ENCODE measurements at regions not wholly inside any gene's neighbourhood (a gene's known extent, or its start where the extent isn't known, plus 50 kb on each side); places are given as distances from the start of the nearest gene placed in this dataset.
A peak's percentile ranks its signal among the peaks of the same experiment; 100 is the strongest.

DNA sequence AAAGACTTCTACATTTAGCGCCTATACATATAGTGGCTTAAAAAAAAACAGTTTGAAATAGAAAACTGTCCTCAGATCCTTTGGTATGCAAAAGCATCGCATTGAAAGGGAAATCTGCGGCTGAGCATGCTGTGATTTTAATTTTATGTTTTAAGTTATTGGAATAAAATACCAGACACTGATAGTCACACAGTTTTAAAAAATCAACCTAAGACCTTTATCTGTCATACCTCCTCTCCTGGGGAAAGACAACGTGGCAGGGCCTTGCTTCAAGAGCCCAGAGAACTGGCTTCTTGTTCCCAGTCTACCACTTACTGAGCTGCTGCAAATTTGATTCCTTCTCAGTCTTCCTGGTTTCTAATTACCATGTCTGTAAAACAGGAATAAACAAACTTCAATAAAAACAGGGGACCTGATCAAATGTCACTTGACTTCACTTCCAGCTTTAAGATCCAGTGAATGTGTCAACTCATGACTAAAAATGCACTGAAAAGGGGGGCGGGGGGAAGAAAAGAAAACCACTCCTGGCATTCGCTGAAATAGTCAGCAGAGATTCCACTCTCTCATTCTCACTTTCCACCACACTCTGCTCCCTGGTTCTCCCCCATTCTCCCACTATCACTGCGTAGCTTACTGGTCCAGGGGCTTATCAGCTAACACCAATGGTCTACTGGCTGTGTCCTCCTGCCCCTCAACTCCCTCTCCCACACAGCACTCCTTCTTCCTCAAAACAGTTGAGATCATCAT, 494.7 kb upstream of the MARCKS start:
- Histone ChIP-seq H3K27me3 (ENCODE audit: control insufficient read depth in 1 of 2, insufficient read depth in 1 of 2, low read length in 2 of 2) (no peaks in the 10 kb centered on the region), H3K9ac (ENCODE audit: low read length) (peak overlapping the region; percentile 11), H2AFZ (ENCODE audit: low read depth, low read length) (peak overlapping the region; percentile 30), H3K79me1 (replicated peaks; ENCODE audit: low read length, poor library complexity, severe bottlenecking) (no peaks in the 10 kb centered on the region), H3K4me2 (ENCODE audit: low read length, poor library complexity, severe bottlenecking) (no peak overlapping the region), H3K4ac (ENCODE audit: low read depth in 1 of 2, low read length in 2 of 2) (no peak overlapping the region), H3K27ac (ENCODE audit: low read length, poor library complexity, severe bottlenecking) (peak overlapping the region; percentile 46), H3K23ac (ENCODE audit: low read length in 2 of 2) (no peak overlapping the region), H2AK5ac (ENCODE audit: low read length, severe bottlenecking) (peak overlapping the region; percentile 73), H2BK15ac (ENCODE audit: low read depth, poor library complexity, severe bottlenecking) (no peak overlapping the region), H3K4me3 (ENCODE audit: insufficient read depth in 1 of 2, low read depth in 1 of 2, low read length in 2 of 2) (no peak overlapping the region), H3K14ac (ENCODE audit: low read length in 2 of 2) (no peak overlapping the region), H2BK120ac (ENCODE audit: low read depth, low read length) (peak overlapping the region; percentile 52), H3K9me3 (ENCODE audit: control insufficient read depth, low read length) (no peaks in the 10 kb centered on the region), H3K4me1 (ENCODE audit: control insufficient read depth, insufficient read depth, low read depth, low read length) (peaks cover 6% of the 10 kb centered on the region), H4K8ac (ENCODE audit: low read length) (peak overlapping the region; percentile 95), H2BK12ac (ENCODE audit: low read length in 2 of 2) (peak overlapping the region; percentile 50 to 83), H3K18ac (ENCODE audit: low read depth in 1 of 2, low read length in 2 of 2) (peak overlapping the region; percentile 52 to 84), H3K36me3 (ENCODE audit: control insufficient read depth in 1 of 2, insufficient read depth in 2 of 2, low read depth in 1 of 2, low read length in 2 of 2) (no peaks in the 10 kb centered on the region), H4K91ac (ENCODE audit: low read length) (peak overlapping the region; percentile 85), H2BK5ac (ENCODE audit: low read depth, low read length, poor library complexity, severe bottlenecking) (no peak overlapping the region)
- 41% methylated on average over 4 of the region's 7 CpGs for WGBS
- no peak for DNase-seq

DNA sequence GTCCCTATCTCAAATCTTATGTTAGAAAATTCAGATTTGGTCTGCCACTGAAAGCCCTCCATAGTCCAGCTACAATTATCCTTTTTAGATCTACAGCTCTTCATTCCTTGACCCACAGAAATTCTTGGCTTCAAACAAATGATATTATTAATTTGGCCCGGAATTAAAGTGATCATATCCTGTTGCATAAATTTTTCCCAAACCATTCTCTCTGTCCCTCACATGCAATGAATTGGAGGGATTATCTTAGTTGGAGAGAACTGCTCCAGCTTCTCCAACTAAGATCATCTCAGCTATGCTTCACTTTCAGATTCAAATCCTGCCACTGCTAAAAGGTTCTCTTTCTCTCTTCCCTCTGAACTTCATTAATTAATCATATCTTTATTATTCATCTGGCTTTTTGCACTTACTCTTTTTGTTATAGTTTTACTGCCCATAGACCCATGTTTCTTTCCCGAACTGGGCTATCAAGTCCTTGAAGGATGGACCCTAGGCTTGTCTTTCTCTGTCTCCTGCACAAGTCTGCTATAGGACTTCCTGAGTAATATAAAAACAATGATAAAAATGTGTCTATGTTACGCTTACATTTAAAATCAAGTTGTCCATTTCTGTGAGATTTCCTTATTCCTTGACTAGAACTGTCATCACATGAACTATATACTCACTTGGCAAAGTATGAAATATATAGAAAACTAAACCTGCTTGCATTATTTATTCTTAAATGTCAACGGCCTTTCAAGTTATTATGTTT, 493.9 kb upstream of the MARCKS start:
- H3K79me1 ChIP-seq (replicated peaks; ENCODE audit: low read length, poor library complexity, severe bottlenecking), result no peaks in the 10 kb centered on the region
- H4K8ac ChIP-seq (ENCODE audit: low read length), result no peak overlapping the region
- peak overlapping the region; percentile 52 for H2BK120ac ChIP-seq (ENCODE audit: low read depth, low read length)
- H2BK12ac ChIP-seq (ENCODE audit: low read length in 2 of 2), result peak overlapping the region; percentile 50 to 83
- H4K91ac ChIP-seq (ENCODE audit: low read length), result no peak overlapping the region
- peak overlapping the region; percentile 12 for H3K9ac ChIP-seq (ENCODE audit: low read length)
- no peak overlapping the region for H3K14ac ChIP-seq (ENCODE audit: low read length in 2 of 2)
- H3K23ac ChIP-seq (ENCODE audit: low read length in 2 of 2), result no peak overlapping the region
- no peak overlapping the region for H2AFZ ChIP-seq (ENCODE audit: low read depth, low read length)
- no peak overlapping the region for H3K4me2 ChIP-seq (ENCODE audit: low read length, poor library complexity, severe bottlenecking)
- no peak overlapping the region for H3K4me3 ChIP-seq (ENCODE audit: insufficient read depth in 1 of 2, low read depth in 1 of 2, low read length in 2 of 2)
- H2BK5ac ChIP-seq (ENCODE audit: low read depth, low read length, poor library complexity, severe bottlenecking), result no peak overlapping the region
- H3K4me1 ChIP-seq (ENCODE audit: control insufficient read depth, insufficient read depth, low read depth, low read length), result peaks cover 6% of the 10 kb centered on the region
- no peaks in the 10 kb centered on the region for H3K27me3 ChIP-seq (ENCODE audit: control insufficient read depth in 1 of 2, insufficient read depth in 1 of 2, low read length in 2 of 2)
- 100% methylated on average over 2 of the region's 4 CpGs for WGBS
- H3K9me3 ChIP-seq (ENCODE audit: control insufficient read depth, low read length), result no peaks in the 10 kb centered on the region
- H3K36me3 ChIP-seq (ENCODE audit: control insufficient read depth in 1 of 2, insufficient read depth in 2 of 2, low read depth in 1 of 2, low read length in 2 of 2), result no peaks in the 10 kb centered on the region
- DNase-seq, result no peak
- peak overlapping the region; percentile 52 to 84 for H3K18ac ChIP-seq (ENCODE audit: low read depth in 1 of 2, low read length in 2 of 2)
- H3K27ac ChIP-seq (ENCODE audit: low read length, poor library complexity, severe bottlenecking), result no peak overlapping the region
- H3K4ac ChIP-seq (ENCODE audit: low read depth in 1 of 2, low read length in 2 of 2), result no peak overlapping the region
- peak overlapping the region; percentile 73 for H2AK5ac ChIP-seq (ENCODE audit: low read length, severe bottlenecking)
- no peak overlapping the region for H2BK15ac ChIP-seq (ENCODE audit: low read depth, poor library complexity, severe bottlenecking)

DNA sequence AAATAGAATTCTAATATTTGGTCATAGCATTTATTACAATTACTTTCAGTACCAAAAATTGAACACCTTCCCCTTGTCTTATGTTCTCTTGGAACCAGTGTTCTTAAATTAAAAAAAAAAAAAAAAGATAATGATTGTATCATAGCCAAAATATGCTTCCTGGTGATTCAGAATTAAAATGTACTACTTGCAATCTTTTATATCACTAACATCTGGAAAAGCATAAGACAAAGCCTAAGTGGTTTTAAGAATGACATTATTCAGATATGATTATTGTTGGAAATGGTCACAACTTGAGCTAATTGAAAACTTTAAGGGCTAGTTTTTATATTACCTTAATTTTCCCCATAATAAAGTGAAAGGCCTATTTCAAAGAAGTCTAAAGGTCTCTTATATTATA, 493.3 kb upstream of the MARCKS start:
- Histone ChIP-seq H3K4ac (ENCODE audit: low read depth in 1 of 2, low read length in 2 of 2) (no peak overlapping the region), H3K4me2 (ENCODE audit: low read length, poor library complexity, severe bottlenecking) (no peak overlapping the region), H2BK15ac (ENCODE audit: low read depth, poor library complexity, severe bottlenecking) (no peak overlapping the region), H3K9me3 (ENCODE audit: control insufficient read depth, low read length) (no peaks in the 10 kb centered on the region), H2BK120ac (ENCODE audit: low read depth, low read length) (no peak overlapping the region), H3K14ac (ENCODE audit: low read length in 2 of 2) (no peak overlapping the region), H2BK12ac (ENCODE audit: low read length in 2 of 2) (no peak overlapping the region), H4K91ac (ENCODE audit: low read length) (no peak overlapping the region), H3K27ac (ENCODE audit: low read length, poor library complexity, severe bottlenecking) (no peak overlapping the region), H3K23ac (ENCODE audit: low read length in 2 of 2) (no peak overlapping the region), H3K4me1 (ENCODE audit: control insufficient read depth, insufficient read depth, low read depth, low read length) (peaks cover 6% of the 10 kb centered on the region), H2AFZ (ENCODE audit: low read depth, low read length) (no peak overlapping the region), H3K27me3 (ENCODE audit: control insufficient read depth in 1 of 2, insufficient read depth in 1 of 2, low read length in 2 of 2) (no peaks in the 10 kb centered on the region), H4K8ac (ENCODE audit: low read length) (no peak overlapping the region), H2AK5ac (ENCODE audit: low read length, severe bottlenecking) (no peak overlapping the region), H3K18ac (ENCODE audit: low read depth in 1 of 2, low read length in 2 of 2) (no peak overlapping the region), H2BK5ac (ENCODE audit: low read depth, low read length, poor library complexity, severe bottlenecking) (no peak overlapping the region), H3K36me3 (ENCODE audit: control insufficient read depth in 1 of 2, insufficient read depth in 2 of 2, low read depth in 1 of 2, low read length in 2 of 2) (no peaks in the 10 kb centered on the region), H3K79me1 (replicated peaks; ENCODE audit: low read length, poor library complexity, severe bottlenecking) (no peaks in the 10 kb centered on the region), H3K4me3 (ENCODE audit: insufficient read depth in 1 of 2, low read depth in 1 of 2, low read length in 2 of 2) (no peak overlapping the region), H3K9ac (ENCODE audit: low read length) (peak overlapping the region; percentile 38)
- no peak for DNase-seq

DNA sequence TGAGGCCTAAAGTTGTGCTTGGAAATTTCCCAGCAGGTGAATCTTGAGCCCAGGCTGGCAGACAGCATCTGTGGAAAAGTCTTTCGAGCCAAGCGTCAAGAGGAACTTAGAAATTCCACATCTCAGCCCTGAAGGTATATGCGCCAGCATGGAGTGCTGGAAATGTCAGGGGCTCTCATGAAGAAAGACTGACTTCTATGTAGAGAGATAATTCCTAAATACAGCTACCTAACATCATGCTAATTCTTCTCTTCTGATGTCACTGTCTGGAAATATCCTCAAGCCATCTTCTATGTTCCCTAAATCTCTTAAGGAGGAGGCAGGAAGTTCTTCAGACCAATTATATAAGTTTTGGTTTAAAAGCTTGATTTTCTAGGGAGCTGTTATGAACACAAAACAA, 492.4 kb upstream of the MARCKS start:
- no peaks in the 10 kb centered on the region for H3K36me3 ChIP-seq (ENCODE audit: control insufficient read depth in 1 of 2, insufficient read depth in 2 of 2, low read depth in 1 of 2, low read length in 2 of 2)
- no peak overlapping the region for H4K8ac ChIP-seq (ENCODE audit: low read length)
- H3K18ac ChIP-seq (ENCODE audit: low read depth in 1 of 2, low read length in 2 of 2), result no peak overlapping the region
- peaks cover 4% of the 10 kb centered on the region for H3K4me1 ChIP-seq (ENCODE audit: control insufficient read depth, insufficient read depth, low read depth, low read length)
- H3K23ac ChIP-seq (ENCODE audit: low read length in 2 of 2), result no peak overlapping the region
- no peaks in the 10 kb centered on the region for H3K9me3 ChIP-seq (ENCODE audit: control insufficient read depth, low read length)
- no peaks in the 10 kb centered on the region for H3K27me3 ChIP-seq (ENCODE audit: control insufficient read depth in 1 of 2, insufficient read depth in 1 of 2, low read length in 2 of 2)
- H3K9ac ChIP-seq (ENCODE audit: low read length), result peak overlapping the region; percentile 38
- H3K4ac ChIP-seq (ENCODE audit: low read depth in 1 of 2, low read length in 2 of 2), result no peak overlapping the region
- no peak overlapping the region for H3K4me3 ChIP-seq (ENCODE audit: insufficient read depth in 1 of 2, low read depth in 1 of 2, low read length in 2 of 2)
- H4K91ac ChIP-seq (ENCODE audit: low read length), result no peak overlapping the region
- H3K4me2 ChIP-seq (ENCODE audit: low read length, poor library complexity, severe bottlenecking), result no peak overlapping the region
- H3K14ac ChIP-seq (ENCODE audit: low read length in 2 of 2), result no peak overlapping the region
- H2BK12ac ChIP-seq (ENCODE audit: low read length in 2 of 2), result peak overlapping the region in 1 of 2 experiments; percentile 43
- no peak overlapping the region for H2BK120ac ChIP-seq (ENCODE audit: low read depth, low read length)
- H3K27ac ChIP-seq (ENCODE audit: low read length, poor library complexity, severe bottlenecking), result no peak overlapping the region
- no peak overlapping the region for H2BK5ac ChIP-seq (ENCODE audit: low read depth, low read length, poor library complexity, severe bottlenecking)
- peak; percentile 33 for DNase-seq
- H2BK15ac ChIP-seq (ENCODE audit: low read depth, poor library complexity, severe bottlenecking), result no peak overlapping the region
- H2AK5ac ChIP-seq (ENCODE audit: low read length, severe bottlenecking), result peak overlapping the region; percentile 47
- H3K79me1 ChIP-seq (replicated peaks; ENCODE audit: low read length, poor library complexity, severe bottlenecking), result no peaks in the 10 kb centered on the region
- no peak overlapping the region for H2AFZ ChIP-seq (ENCODE audit: low read depth, low read length)
- WGBS, result 82% methylated on average over 2 of the region's 3 CpGs

All from mesenchymal stem cell (in vitro differentiated cells and primary cell).